ENCODE measurements at regions not wholly inside any gene's neighbourhood (a gene's known extent, or its start where the extent isn't known, plus 50 kb on each side); places are given as distances from the start of the nearest gene placed in this dataset.

- no peak overlapping the region for H3K27ac ChIP-seq
- H3K36me3 ChIP-seq (ENCODE audit: low read depth), result no peaks in the 10 kb centered on the region
- TF ChIP-seq EZH2phosphoT487 (IDR thresholded peaks at IDR 0.05; ENCODE audit: insufficient read depth, low read depth) (no peak), EZH2 (IDR thresholded peaks at IDR 0.05; ENCODE audit: insufficient read depth, poor library complexity, severe bottlenecking) (no peak)
- no peaks in the 10 kb centered on the region for H4K20me1 ChIP-seq (ENCODE audit: insufficient read depth)
- no peaks in the 10 kb centered on the region for H3F3A ChIP-seq (ENCODE audit: insufficient read depth)
- DNase-seq, result no peak
- in situ Hi-C loops (cut with MboI), result loop anchor here (25.0 kb wide), 1 partner anchor 532 kb away; no protein-coding TSS in a partner anchor
- H3K9me3 ChIP-seq (ENCODE audit: low read depth), result no peaks in the 10 kb centered on the region
- H3K4me3 ChIP-seq, result no peak overlapping the region
- no peak overlapping the region for H3K4me2 ChIP-seq (ENCODE audit: unreplicated experiment)
- H3K9me2 ChIP-seq (ENCODE audit: insufficient read depth), result no peaks in the 10 kb centered on the region
- H2AFZ ChIP-seq, result no peak overlapping the region
- H3K27me3 ChIP-seq (replicated peaks; ENCODE audit: insufficient read depth), result no peaks in the 10 kb centered on the region; the same call in 1 of the 2 replicates
- 25 to 30% methylated on average over 5 of the region's 5 CpGs for WGBS, 2 experiments (ENCODE audit: low coverage in 1 of 2, low lambda C conversion rate in 2 of 2, missing lambda C conversion rate in 2 of 2)
- no peaks in the 10 kb centered on the region for H3K79me2 ChIP-seq (ENCODE audit: insufficient read depth)
- no peak overlapping the region for H3K9ac ChIP-seq
- H3K4me1 ChIP-seq (ENCODE audit: insufficient read depth), result no peaks in the 10 kb centered on the region
Measured at GRCh38 chr7:132705146-132705545, 128.9 kb upstream of the PLXNA4 start.

- Histone ChIP-seq H3K27me3 (replicated peaks; ENCODE audit: insufficient read depth) (no peaks in the 10 kb centered on the region; the same call in 1 of the 2 replicates), H3K9ac (no peak overlapping the region), H2AFZ (no peak overlapping the region), H3K4me1 (ENCODE audit: insufficient read depth) (no peaks in the 10 kb centered on the region), H3K9me2 (ENCODE audit: insufficient read depth) (no peaks in the 10 kb centered on the region), H3K4me2 (ENCODE audit: unreplicated experiment) (no peak overlapping the region), H3F3A (ENCODE audit: insufficient read depth) (no peaks in the 10 kb centered on the region), H3K36me3 (ENCODE audit: low read depth) (no peaks in the 10 kb centered on the region), H3K27ac (no peak overlapping the region), H4K20me1 (ENCODE audit: insufficient read depth) (no peaks in the 10 kb centered on the region), H3K9me3 (ENCODE audit: low read depth) (no peaks in the 10 kb centered on the region), H3K4me3 (no peak overlapping the region), H3K79me2 (ENCODE audit: insufficient read depth) (no peaks in the 10 kb centered on the region)
- DNase-seq, result no peak
- in situ Hi-C loops (cut with MboI), result loop anchor here (25.0 kb wide), 1 partner anchor 534 kb away; no protein-coding TSS in a partner anchor
- TF ChIP-seq EZH2 (IDR thresholded peaks at IDR 0.05; ENCODE audit: insufficient read depth, poor library complexity, severe bottlenecking), result no peak
- no peak for TF ChIP-seq EZH2phosphoT487 (IDR thresholded peaks at IDR 0.05; ENCODE audit: insufficient read depth, low read depth)
- WGBS, 2 experiments (ENCODE audit: low coverage in 1 of 2, low lambda C conversion rate in 2 of 2, missing lambda C conversion rate in 2 of 2), result 56 to 58% methylated on average over 7 of the region's 7 CpGs
Measured at GRCh38 chr7:132703742-132704141, 127.5 kb upstream of the PLXNA4 start.

- no peak for TF ChIP-seq EZH2phosphoT487 (IDR thresholded peaks at IDR 0.05; ENCODE audit: insufficient read depth, low read depth)
- TF ChIP-seq EZH2 (IDR thresholded peaks at IDR 0.05; ENCODE audit: insufficient read depth, poor library complexity, severe bottlenecking), result no peak
- H3K4me3 ChIP-seq, result no peak overlapping the region
- H3K27me3 ChIP-seq (replicated peaks; ENCODE audit: insufficient read depth), result no peaks in the 10 kb centered on the region
- no peaks in the 10 kb centered on the region for H3K36me3 ChIP-seq (ENCODE audit: low read depth)
- H3K79me2 ChIP-seq (ENCODE audit: insufficient read depth), result no peaks in the 10 kb centered on the region
- in situ Hi-C loops (cut with MboI), result no loop called here
- no peak overlapping the region for H3K9ac ChIP-seq
- no peak for DNase-seq
- 36% methylated on average over 4 of the region's 4 CpGs for WGBS, 2 experiments (ENCODE audit: low coverage in 1 of 2, low lambda C conversion rate in 2 of 2, missing lambda C conversion rate in 2 of 2)
- no peaks in the 10 kb centered on the region for H3F3A ChIP-seq (ENCODE audit: insufficient read depth)
- no peak overlapping the region for H3K27ac ChIP-seq
- H4K20me1 ChIP-seq (ENCODE audit: insufficient read depth), result no peaks in the 10 kb centered on the region
- H3K4me1 ChIP-seq (ENCODE audit: insufficient read depth), result no peaks in the 10 kb centered on the region
- no peaks in the 10 kb centered on the region for H3K9me2 ChIP-seq (ENCODE audit: insufficient read depth)
- H2AFZ ChIP-seq, result no peak overlapping the region
- H3K4me2 ChIP-seq (ENCODE audit: unreplicated experiment), result no peak overlapping the region
- no peaks in the 10 kb centered on the region for H3K9me3 ChIP-seq (ENCODE audit: low read depth)
Measured at GRCh38 chr7:132697003-132697402, 120.7 kb upstream of the PLXNA4 start.

GRCh38 chr7:132696332-132696731, 120.1 kb upstream of the PLXNA4 start:
- DNase-seq, result no peak
- WGBS, 2 experiments (ENCODE audit: low coverage in 1 of 2, low lambda C conversion rate in 2 of 2, missing lambda C conversion rate in 2 of 2), result 53 to 59% methylated on average over 5 of the region's 5 CpGs
- Histone ChIP-seq H3K79me2 (ENCODE audit: insufficient read depth) (no peaks in the 10 kb centered on the region), H3K4me1 (ENCODE audit: insufficient read depth) (no peaks in the 10 kb centered on the region), H2AFZ (no peak overlapping the region), H4K20me1 (ENCODE audit: insufficient read depth) (no peaks in the 10 kb centered on the region), H3K27ac (no peak overlapping the region), H3K27me3 (replicated peaks; ENCODE audit: insufficient read depth) (no peaks in the 10 kb centered on the region), H3K4me3 (no peak overlapping the region), H3K36me3 (ENCODE audit: low read depth) (no peaks in the 10 kb centered on the region), H3F3A (ENCODE audit: insufficient read depth) (no peaks in the 10 kb centered on the region), H3K9me3 (ENCODE audit: low read depth) (no peaks in the 10 kb centered on the region), H3K9me2 (ENCODE audit: insufficient read depth) (no peaks in the 10 kb centered on the region), H3K9ac (no peak overlapping the region), H3K4me2 (ENCODE audit: unreplicated experiment) (no peak overlapping the region)
- in situ Hi-C loops (cut with MboI), result no loop called here
- no peak for TF ChIP-seq EZH2 (IDR thresholded peaks at IDR 0.05; ENCODE audit: insufficient read depth, poor library complexity, severe bottlenecking)
- no peak for TF ChIP-seq EZH2phosphoT487 (IDR thresholded peaks at IDR 0.05; ENCODE audit: insufficient read depth, low read depth)

GRCh38 chr7:132691201-132691600, 114.9 kb upstream of the PLXNA4 start:
- Histone ChIP-seq H3K9me2 (ENCODE audit: insufficient read depth) (no peaks in the 10 kb centered on the region), H3F3A (ENCODE audit: insufficient read depth) (no peaks in the 10 kb centered on the region), H4K20me1 (ENCODE audit: insufficient read depth) (no peaks in the 10 kb centered on the region), H3K9ac (no peak overlapping the region), H3K27me3 (replicated peaks; ENCODE audit: insufficient read depth) (peaks cover 11% of the 10 kb centered on the region; the same call in 1 of the 2 replicates), H3K4me2 (ENCODE audit: unreplicated experiment) (no peak overlapping the region), H2AFZ (no peak overlapping the region), H3K36me3 (ENCODE audit: low read depth) (no peaks in the 10 kb centered on the region), H3K4me1 (ENCODE audit: insufficient read depth) (no peaks in the 10 kb centered on the region), H3K27ac (no peak overlapping the region), H3K9me3 (ENCODE audit: low read depth) (no peaks in the 10 kb centered on the region), H3K4me3 (no peak overlapping the region), H3K79me2 (ENCODE audit: insufficient read depth) (no peaks in the 10 kb centered on the region)
- no peak for DNase-seq
- WGBS, 2 experiments (ENCODE audit: low coverage in 1 of 2, low lambda C conversion rate in 2 of 2, missing lambda C conversion rate in 2 of 2), result 51 to 54% methylated on average over 3 of the region's 3 CpGs
- TF ChIP-seq EZH2 (IDR thresholded peaks at IDR 0.05; ENCODE audit: insufficient read depth, poor library complexity, severe bottlenecking) (no peak), EZH2phosphoT487 (IDR thresholded peaks at IDR 0.05; ENCODE audit: insufficient read depth, low read depth) (no peak)
- in situ Hi-C loops (cut with MboI), result no loop called here
